ENCODE measurements at regions not wholly inside any gene's neighbourhood (a gene's known extent, or its start where the extent isn't known, plus 50 kb on each side); places are given as distances from the start of the nearest gene placed in this dataset.
A peak's percentile ranks its signal among the peaks of the same experiment; 100 is the strongest.

- Histone ChIP-seq H3K36me3 (no peaks in the 10 kb centered on the region), H3K27ac (no peak overlapping the region), H3K27me3 (no peaks in the 10 kb centered on the region), H3K9me3 (no peaks in the 10 kb centered on the region), H3K4me3 (no peak overlapping the region), H3K4me1 (no peaks in the 10 kb centered on the region)
- intact Hi-C loops (cut with DNase I; ENCODE audit: low total_unique reads) = no loop called here
- peak in 1 of 2 donors; percentile 17 for DNase-seq
- peak; percentile 30 to 55 (median 44) for TF ChIP-seq CTCF (IDR thresholded peaks at IDR 0.05)
- TF ChIP-seq POLR2A (IDR thresholded peaks at IDR 0.05) = no peak
Measured at GRCh38 chr16:16861546-16861945, 482.6 kb downstream of the NPIPA7 start.

- H3K9me3 ChIP-seq = no peaks in the 10 kb centered on the region
- intact Hi-C loops (cut with DNase I; ENCODE audit: low total_unique reads) = no loop called here
- no peaks in the 10 kb centered on the region for H3K27me3 ChIP-seq
- H3K36me3 ChIP-seq = no peaks in the 10 kb centered on the region
- no peaks in the 10 kb centered on the region for H3K4me1 ChIP-seq
- H3K27ac ChIP-seq = no peak overlapping the region
- DNase-seq = no peak
- no peak overlapping the region for H3K4me3 ChIP-seq
- TF ChIP-seq CTCF (IDR thresholded peaks at IDR 0.05) (no peak), POLR2A (IDR thresholded peaks at IDR 0.05) (no peak)
Measured at GRCh38 chr16:16863672-16864071, 484.7 kb downstream of the NPIPA7 start.

DNA sequence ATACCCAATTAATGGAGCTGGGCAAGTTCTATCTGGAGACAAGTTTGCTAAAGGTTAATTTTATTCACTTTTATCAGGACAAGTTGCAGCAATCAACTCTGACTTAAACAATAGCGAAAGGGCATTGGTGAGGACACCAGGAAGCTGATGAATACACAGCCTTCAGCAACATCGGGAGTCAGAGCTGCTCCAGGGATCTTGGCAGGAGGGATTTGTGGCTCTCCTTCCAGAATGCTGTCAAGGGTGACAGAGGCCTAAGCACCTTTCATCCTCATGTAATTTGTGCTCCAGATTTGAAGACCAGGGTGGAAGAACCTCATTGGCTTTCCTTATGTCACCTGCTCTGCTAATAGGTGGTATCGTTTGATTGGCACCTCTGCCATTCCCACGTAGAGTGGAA lies 485.6 kb downstream of the NPIPA7 start:
- Histone ChIP-seq H3K27me3 (no peaks in the 10 kb centered on the region), H3K9me3 (no peaks in the 10 kb centered on the region), H3K27ac (no peak overlapping the region), H3K4me3 (no peak overlapping the region), H3K36me3 (no peaks in the 10 kb centered on the region), H3K4me1 (no peaks in the 10 kb centered on the region)
- intact Hi-C loops (cut with DNase I; ENCODE audit: low total_unique reads) = no loop called here
- DNase-seq = no peak
- TF ChIP-seq CTCF (IDR thresholded peaks at IDR 0.05) = no peak
- TF ChIP-seq POLR2A (IDR thresholded peaks at IDR 0.05) = no peak

DNA sequence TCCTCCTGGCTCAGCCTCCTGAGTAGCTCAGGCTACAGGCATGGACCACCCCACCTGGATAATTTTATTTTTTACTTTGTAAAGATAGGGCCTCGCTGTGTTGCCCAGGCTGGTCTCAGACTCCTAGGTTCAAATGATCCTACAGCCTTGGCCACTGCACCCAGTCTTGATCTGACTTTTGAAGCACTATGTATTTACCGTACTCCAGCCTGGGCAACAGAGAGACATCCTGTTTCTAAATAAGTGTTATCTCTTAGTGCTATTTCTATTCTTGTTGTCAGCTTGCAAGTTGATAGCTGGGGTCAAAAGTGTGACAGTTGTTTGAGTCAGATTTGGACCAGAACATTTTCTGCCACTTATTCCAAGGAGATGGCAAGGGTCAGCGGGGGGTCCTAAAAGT lies 486.4 kb downstream of the NPIPA7 start:
- Histone ChIP-seq H3K27me3 (no peaks in the 10 kb centered on the region), H3K4me3 (no peak overlapping the region), H3K27ac (no peak overlapping the region), H3K9me3 (no peaks in the 10 kb centered on the region), H3K36me3 (no peaks in the 10 kb centered on the region), H3K4me1 (no peaks in the 10 kb centered on the region)
- intact Hi-C loops (cut with DNase I; ENCODE audit: low total_unique reads) = no loop called here
- no peak for TF ChIP-seq CTCF (IDR thresholded peaks at IDR 0.05)
- TF ChIP-seq POLR2A (IDR thresholded peaks at IDR 0.05) = no peak
- no peak for DNase-seq

- Histone ChIP-seq H3K27me3 (no peaks in the 10 kb centered on the region), H3K9me3 (no peaks in the 10 kb centered on the region), H3K4me1 (no peaks in the 10 kb centered on the region), H3K27ac (no peak overlapping the region), H3K36me3 (no peaks in the 10 kb centered on the region), H3K4me3 (no peak overlapping the region)
- intact Hi-C loops (cut with DNase I; ENCODE audit: low total_unique reads) = no loop called here
- TF ChIP-seq CTCF (IDR thresholded peaks at IDR 0.05) (no peak), POLR2A (IDR thresholded peaks at IDR 0.05) (no peak)
- no peak for DNase-seq
Measured at GRCh38 chr16:16867973-16868372, 489.0 kb downstream of the NPIPA7 start.

Data from uterus (tissue), 3 donors.